HG03520 (cell line): ENCODE measurements at regions not wholly inside any gene's neighbourhood (a gene's known extent, or its start where the extent isn't known, plus 50 kb on each side); places are given as distances from the start of the nearest gene placed in this dataset.

Source experiments
- ATAC-seq: cut with Tn5 transposase; IDR thresholded peaks from one replicate; pipeline ENCODE4 v1.9.1; 2021; ENCODE audit warnings: mild to moderate bottlenecking, moderate library complexity; ENCODE audit not compliant: unreplicated experiment

DNA sequence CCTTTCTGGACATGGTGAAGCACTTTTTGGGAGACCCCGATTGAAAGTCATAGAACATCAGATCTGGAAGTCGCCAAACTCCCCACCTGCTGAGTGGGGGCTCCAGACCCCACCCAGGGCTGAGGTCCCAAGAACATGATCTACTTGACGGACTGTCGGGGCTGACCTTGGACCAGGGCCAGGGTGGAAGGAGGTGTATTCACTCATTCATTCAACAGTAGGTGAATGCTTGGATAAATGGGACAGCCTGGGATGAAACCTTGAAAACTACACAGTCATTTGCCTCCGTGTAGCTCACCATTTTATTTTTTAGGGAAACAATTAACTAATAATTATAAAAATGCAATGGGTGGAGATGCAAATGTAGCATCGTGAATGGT is 629.0 kb downstream of the BRD1 start:
- no peak for ATAC-seq

DNA sequence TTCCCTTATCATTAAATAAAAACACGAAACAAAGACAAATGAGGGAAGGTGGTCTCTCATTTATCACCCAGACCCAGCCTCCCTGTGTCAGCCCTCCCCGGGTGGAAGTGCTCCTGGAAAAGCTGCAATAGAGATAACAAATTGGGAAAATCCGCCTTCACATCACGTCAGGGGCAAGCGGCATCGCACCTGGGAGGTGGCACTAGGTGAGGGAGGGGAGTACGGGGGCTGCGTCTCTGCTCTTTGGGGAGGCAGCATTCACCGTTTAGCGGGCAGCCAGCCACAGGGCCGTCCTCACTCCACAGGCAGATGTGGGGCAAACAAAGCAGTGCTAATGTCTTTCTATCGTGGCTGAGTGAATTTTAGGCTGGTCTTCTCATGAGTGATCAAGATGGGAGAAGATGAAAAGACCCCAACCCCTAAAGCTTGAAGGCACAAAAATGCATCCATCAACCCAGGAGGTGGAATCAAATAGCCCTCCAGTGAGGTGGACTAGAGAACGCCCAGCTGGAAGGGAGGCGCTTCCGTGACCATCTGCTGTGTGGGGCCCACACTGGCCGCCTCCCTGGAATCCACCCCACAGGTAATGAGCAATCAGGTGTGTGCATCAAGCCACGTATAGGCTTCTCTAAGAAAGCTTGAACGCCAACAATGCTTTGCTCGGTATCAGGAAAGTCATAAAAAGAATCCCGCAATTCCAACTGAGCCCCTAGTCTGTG is 629.5 kb downstream of the BRD1 start:
- ATAC-seq = no peak

DNA sequence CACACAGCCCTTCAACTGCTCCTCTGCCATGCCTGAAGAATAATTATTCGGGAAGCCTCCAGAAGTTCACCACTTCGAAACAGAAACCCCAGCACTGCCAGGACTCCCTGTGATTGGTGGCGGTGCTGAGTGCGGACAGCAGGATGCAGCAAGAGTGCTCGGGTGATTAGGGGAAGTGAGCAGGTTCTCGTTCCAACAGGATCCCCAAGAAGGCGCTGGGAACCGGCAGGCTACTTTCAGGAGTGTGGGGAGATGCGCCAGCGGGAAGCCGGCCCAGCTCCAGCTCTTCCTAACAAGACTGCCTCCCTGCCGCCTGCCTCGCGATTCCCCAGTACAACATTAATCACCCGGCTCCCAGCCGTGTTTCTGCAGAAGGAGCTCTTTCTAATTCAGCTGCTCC is 630.2 kb downstream of the BRD1 start:
- ATAC-seq = no peak

DNA sequence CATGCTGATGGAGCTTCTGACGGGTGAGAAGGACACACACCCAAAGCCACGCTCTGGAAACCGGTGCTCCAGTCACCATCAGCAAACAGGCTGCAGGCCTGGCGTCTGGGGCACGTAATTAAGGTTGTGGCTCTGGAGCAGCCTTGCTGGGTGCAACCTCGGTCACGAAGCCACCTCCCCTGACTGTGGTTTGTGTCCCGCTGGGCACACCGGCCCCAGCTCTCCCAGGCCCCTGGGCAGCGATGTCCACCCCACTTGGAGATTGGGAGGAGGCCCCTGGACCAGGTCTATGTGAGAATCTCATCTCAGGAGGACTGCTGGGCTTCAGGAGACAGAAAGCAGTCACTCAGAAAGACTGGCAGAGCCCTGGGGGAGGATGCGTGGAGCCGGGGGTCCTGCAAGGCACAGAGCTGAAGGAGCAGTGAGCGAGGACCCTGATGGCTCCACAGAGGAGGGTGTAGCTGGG is 631.6 kb downstream of the BRD1 start:
- ATAC-seq = no peak

DNA sequence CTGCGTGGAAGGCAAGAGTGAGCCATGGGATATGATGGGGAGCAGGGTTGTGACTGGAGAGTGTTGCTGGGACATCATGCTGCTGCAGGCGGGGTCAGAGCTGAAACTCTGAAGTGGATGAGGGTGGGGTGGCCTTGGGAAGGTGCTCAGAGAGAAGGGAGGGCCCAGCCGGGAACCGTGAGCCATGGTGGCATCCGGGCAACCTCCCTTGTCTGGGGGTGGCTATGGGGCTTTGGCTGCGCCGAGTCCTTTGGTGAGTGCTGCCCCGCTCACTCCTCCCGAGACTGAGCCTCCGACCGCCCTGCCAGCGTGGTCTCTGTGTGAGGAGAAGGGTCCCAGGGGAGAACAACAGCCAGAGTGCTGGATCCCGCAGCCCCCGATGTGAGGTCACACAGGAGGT is 632.0 kb downstream of the BRD1 start:
- no peak for ATAC-seq

DNA sequence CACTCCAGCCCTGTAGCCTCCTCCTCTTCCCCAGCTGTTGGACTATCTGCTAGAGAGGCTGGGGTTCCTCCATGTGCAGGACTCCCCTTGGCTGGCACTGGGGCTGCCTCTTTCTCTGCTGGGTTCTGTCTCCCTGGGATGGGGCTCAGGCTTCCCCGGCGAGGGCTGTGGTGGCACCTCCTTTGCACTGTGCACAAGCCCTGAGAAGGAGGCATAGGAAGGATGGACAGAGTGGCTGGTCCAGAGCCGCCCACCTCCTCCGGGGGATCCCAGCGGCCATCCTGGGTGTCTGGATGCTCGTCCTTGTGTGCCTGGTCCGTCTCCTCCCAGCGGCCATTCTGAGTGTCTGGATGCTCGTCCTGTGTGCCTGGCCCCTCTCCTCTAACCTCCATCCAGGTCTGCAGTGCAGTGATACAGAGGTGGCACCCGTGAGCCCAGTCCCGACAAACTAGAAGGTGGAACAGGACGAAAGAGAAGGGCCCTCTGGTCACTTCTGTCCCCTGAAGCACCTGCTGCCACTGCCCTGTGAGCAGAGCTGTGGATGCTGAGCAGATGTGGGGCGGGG is 633.7 kb downstream of the BRD1 start:
- no peak for ATAC-seq

DNA sequence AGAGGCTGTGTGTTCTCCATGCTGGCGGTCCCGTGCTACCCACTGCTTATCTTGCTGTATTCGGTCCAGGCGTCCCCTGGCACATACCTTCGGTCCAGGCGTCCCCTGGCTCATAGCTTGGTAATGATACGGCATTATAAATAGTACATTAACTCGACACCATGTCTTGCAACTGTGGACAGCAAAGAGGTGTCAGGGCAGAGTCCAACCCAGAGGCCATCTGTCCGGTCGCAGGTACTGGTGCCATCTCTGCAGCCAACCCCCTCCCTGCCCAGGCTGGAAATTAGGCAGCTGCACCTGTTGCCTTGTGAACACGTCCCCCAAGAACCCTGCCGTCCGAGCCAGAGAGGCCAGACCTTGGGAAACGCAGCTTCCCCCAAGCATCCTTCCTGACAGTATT is 634.3 kb downstream of the BRD1 start:
- ATAC-seq = no peak

DNA sequence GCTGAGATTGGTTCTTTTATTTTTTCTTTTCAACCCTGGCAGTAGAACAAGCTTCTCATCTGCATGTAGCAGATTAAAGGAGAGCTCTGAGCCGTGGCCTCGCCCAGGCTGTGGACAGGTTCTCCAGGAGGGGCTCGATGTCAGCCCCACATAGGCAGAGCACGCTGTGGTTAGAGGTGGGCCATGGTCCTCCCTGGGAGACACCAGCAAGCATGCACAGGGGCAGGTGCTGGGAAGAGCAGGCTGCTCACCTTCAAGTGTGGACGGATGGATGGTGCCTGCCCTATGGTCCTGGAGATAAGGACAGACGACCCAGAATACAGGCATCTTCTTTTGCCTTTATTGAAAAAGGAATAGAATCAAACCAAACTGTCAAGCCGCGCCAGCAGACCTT is 634.8 kb downstream of the BRD1 start:
- ATAC-seq = no peak

DNA sequence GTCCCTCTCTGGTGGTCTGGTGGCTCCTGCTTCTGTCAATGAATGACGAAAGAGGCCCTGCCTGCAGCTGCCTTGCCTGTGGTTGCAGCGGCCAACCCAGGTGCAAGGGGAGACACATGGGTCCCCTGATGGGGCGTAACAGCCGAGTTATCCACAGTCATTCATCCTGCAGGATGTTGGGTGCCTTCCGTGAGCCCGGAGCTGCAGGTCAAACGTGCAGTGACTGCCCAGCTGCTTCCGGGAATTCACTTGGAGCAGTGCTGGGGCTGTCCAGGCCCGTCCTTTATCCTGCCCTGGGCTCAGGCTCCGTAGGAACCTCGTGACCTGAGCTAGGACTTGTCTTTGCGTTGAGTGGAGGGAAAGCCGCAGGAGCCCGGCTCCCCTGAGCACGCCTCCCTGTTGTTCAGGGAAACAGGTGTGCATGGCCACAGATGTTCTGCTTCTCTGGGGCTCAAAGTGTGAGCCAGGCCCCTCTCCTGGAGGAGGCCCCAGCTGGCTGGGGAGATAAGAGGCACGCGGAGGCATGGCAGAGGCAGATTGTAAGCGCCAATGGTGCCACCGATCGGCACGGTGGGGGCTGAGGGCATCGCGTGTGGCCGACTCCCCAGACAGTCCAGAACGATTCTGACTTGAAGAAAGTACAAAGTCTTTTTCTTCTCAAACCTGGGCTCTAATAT is 635.4 kb downstream of the BRD1 start:
- no peak for ATAC-seq

DNA sequence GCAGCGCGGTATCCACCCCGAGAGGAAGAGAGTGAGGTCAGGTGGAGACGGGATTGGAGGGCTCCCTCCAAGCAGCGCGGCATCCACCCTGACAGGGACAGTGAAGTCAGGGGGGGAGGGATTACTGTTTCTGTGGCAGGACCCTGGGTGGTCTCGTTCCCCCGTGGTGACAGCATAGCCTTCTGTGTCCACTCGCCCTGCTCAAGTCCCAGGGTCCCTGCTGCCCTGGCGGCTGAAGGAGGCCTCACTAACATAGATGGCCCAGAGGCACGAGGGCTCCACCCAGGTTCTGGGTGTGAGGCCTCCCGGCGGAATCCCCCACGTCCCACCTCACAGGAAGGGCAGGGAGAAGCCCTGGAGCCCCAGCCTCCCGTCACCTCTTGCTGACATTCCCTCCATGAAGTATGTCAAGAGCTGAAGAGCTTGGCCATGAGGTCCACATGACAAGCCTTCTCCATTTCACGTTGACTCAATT is 636.1 kb downstream of the BRD1 start:
- no peak for ATAC-seq

DNA sequence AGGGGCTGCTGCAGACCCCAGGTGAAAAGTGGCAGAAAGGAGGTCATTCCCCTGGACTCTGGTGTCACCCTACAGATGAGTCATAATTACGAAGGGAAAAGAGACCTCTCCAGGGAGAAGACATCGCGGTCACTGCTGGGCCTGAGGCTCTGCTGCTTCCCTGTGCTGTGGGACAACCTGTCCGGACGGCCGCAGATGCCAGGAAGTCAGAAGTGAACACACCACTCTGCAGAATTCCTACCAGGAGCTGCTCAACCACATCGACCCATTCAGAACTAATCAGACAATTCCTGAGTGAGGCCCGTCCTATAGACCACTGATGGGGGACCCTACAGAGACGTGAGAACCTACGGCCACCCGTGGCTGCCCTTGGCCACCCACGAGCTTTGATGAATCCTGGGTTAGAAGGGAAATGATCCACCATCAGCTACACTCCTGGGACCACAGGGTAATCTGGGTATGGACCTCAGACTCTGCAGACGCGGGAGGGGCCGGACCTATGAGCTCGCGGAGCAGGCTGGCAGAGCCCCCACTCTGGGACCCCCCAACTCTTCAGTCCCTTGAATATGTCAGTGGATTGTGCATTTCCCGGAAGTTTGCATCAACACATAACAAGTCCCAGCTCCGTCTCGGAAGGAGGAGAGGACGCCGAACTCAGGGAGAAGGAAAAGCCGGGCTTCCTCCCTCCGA is 636.7 kb downstream of the BRD1 start:
- no peak for ATAC-seq

DNA sequence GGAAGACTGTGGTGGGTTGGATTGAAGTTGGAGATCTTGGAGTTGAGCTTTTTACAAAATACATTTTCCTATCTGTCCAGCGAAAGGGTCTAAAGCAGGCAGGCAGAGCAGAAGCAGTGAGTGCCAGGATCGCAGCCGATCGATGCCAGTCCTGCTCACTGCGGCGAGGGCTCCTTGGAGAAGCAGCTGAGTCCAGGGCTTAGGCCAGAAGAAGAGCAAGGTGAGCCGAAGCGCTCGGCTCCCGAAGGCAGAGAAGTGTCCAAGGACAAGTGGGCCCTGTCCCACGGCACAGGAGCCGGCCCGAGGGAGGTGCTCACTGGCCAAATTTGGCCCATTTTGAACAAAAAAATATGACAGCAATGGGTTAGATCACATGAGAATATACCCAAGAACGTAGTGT is 637.8 kb downstream of the BRD1 start:
- no peak for ATAC-seq

DNA sequence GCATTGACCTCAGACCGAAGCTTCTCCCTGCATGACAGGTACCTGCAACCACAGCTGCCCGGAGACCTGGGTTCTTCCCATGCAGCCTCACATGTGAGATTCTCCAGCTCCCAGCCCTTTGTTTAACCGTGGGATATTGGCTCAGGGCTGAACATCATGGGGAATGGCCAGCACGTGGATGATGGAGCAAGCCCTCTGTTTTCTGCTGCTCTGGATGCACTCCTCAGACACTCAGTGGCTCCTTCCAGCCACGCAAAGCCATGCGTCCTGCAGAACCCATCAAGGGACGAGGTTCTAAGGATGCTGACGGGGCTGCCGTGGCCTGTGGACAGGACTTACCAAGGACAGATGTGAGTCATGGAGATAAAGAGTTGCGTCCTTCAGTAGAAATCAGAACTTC is 639.1 kb downstream of the BRD1 start:
- no peak for ATAC-seq

DNA sequence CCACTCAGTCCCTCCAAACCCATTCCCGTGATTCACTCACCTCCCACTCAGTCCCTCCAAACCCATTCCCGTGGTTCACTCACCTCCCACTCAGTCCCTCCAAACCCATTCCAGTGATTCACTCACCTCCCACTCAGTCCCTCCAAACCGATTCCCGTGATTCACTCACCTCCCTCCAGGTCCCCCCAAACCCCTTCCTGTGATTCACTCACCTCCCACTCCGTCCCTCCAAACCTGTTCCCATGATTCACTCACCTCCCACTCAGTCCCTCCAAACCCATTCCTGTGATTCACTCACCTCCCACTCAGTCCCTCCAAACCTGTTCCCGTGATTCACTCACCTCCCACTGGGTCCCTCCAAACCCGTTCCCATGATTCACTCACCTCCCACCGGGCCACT is 639.6 kb downstream of the BRD1 start:
- ATAC-seq = no peak

DNA sequence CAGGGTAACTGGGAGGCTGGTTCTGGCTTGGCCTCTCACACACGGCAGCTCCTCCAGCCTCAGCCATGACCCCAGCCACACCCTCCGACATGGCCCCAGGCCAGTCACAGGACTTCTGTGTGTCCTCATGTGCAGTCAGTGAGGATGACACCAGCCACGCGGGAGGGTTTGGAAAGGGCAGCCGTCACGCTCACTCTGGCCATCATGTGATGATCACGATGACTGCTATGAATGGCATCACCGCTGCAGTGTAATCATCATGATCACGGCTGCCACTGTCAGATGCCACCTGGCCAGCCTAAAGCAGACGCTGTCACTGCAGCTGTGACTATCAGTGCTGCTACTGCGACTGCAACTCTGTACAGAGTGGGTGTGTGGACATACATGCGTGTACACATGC is 640.9 kb downstream of the BRD1 start:
- ATAC-seq = no peak

DNA sequence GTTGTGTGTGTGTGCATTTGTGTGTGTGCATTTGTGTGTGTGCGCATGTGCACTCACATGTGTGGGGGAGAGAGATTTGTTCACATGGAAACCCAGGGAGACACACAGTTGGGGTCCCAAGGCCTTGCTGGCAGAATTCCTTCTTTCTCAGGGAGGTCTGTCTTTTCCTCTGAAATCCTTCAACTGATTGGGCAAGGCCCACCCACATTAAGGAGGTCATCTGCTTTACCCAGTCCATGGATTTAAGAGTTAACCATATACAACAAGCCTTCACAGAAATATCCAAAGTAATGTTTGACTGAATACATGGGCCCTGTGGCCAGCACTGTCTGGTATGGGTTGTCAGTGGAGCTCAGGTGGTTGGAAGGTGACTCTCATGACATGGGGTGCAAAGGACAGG is 641.4 kb downstream of the BRD1 start:
- ATAC-seq = no peak

DNA sequence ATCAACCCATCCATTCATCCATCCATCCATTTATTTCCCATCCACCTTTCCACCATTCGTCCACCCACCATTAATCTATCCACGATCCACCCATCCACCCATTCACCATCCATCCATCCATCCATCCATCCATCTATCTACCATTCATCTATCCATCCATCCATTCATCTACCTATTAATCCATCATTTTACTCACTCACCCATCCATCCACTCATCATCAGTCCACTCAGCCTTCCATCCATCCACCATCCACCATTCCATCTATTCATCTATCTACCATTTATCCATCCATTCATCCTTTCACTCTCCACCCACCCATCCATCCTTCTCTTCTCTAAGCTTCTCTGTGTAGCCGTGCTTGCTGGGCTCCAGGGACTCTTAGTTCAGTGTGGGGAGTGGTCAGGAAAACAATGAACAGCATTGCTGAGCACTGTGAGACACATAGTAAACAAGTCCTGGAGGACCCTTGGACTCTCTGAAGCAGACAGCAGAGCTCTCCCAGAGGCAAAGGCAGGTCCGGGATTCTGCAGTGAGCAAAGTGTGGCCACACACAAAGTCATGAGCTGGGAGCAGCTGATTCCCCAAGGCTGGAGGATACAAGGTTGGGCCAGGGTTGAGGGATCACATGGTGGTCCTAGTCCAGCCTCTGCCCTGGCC is 642.2 kb downstream of the BRD1 start:
- ATAC-seq = no peak

DNA sequence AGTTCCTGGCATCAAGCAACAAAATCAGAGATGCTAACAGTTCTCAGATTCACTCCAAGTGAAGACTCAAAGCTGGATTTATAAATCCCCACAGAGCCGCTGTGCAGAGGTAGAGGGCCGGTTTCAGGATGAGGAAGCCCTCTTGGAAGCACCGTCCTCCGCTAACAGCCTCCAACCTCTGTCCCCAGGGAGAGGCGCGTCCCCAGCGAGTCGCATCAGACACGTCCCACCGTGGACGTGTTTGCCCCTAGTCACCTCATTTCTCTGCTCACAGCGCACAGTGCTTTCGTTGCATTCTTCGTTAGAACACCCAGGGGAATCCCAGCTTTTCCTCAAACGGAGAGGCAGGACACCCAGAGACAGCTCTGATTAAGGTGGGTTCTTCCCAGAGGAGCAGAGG is 642.9 kb downstream of the BRD1 start:
- no peak for ATAC-seq

DNA sequence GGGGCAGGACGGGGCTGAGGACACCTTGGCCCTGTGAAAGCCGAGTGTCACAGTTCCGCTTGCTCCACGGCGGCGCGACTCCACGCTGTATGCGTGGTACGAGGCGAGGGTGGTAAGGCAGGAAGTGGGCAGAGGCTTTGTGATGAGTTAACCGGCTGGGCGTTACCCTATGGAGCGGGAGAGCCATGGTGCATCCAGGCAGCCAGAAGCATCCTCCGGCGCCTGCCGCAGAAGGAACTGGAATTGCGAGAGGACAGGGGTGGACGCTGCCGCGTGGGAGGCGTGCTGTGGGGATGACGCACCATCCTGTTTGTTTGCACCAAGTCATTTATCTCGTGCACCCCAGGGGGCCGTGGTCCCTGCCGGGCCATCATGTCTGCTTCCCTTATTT is 643.9 kb downstream of the BRD1 start:
- no peak for ATAC-seq

DNA sequence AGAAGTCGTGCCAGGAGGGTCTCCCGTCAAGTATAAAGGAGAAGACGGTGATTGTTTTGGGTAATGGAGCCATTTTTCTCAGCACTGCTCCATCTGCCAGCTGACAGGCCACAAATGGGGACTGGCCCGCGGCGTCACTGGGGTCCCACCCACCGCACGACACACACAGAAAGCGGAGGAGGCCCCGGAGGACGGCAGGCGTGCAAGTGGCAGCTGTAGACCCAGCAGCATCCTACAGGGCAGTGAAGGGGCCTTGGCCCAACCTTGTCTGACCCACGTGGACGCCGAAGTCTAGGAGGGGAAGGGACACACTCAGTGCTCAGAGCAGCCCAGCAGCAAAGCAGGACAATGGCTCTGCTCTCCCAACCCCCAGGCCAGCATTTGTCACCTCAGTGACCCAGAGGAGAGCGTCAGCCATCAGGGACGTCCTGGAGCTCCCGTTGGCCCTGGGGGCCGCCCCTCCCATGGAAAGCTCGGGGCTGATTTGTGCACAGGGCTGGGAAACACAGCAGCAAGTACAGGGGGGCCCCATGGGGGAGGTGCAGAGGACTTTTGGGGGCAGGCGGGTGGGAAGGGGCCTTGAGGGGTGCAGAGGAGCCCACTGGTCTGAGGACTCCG is 644.4 kb downstream of the BRD1 start:
- no peak for ATAC-seq

DNA sequence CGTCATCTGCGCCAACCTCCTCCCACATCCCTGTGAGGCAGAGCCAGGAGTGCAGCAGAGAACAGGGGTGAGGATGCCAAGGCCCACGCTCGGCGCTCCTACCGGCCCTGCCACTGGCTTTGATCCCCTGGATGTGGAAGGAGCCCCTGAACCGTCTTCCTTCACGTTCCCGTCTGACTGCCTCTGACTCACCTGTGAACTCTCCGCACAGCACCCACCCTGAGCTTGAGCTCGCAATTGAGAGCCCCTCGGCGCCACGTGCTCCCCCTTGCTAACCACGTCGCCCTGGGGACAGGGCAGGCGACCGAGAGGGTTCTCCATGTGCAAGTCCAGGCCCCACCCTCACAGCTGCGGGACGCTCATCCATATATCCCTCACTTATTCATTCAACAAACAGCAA is 645.3 kb downstream of the BRD1 start:
- no peak for ATAC-seq
